ENCODE measurements at regions not wholly inside any gene's neighbourhood (a gene's known extent, or its start where the extent isn't known, plus 50 kb on each side); places are given as distances from the start of the nearest gene placed in this dataset.

DNA sequence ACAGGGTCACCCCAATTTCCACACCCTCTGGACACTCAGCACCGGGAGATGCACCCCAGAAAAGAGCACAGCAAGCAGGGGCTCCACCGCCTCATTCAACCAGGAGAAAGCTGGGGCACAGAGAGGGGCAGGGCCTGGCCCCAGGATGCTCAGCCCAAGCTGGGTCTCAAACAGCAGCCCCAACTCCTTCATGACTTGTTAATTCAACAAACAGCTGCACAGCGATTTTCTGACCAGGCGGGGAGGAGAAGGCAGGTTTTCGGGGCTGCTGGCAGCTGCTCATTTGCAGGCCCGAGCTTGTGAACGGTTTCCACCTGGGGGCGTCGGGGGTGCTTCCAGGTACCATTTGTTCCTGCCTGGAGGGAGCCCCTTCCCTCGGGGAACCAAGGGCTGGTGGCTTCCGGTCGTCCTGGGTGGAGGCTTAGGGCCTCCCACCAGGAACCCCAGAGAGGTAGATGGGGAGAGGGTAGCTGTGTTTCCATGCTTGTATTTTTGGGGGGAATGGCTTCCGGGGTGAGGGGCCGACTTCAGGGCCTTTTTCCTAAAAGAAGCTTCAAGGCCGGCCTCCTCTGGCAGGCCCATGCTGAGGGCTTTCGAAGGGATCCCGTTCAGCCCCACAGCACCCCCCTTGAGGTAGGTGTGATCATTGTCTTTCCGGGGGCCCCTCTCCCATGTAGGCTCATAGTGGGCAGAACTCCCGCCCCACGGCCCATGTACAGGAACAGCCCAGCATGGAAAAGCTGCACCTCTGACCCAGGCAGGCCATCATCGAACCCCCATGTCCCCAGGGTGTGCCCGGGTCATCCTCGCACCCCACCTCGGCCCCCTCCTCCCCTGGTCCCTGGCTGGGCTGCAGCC is 191.6 kb upstream of the GSE1 start:
- no peak for DNase-seq
- Histone ChIP-seq H3K27ac (peak overlapping the region; percentile 71 to 82 (median 73)), H3K9me3 (no peaks in the 10 kb centered on the region), H3K27me3 (no peaks in the 10 kb centered on the region), H3K4me1 (peaks cover 40 to 50% (median 48%) of the 10 kb centered on the region in 4 donors), H3K4me3 (no peak overlapping the region), H3K36me3 (no peaks in the 10 kb centered on the region)
- intact Hi-C loops (cut with DNase I; ENCODE audit: low total_unique reads): no loop called here
- 66 to 77% (median 71%) methylated on average over 19 to 24 of the region's 24 CpGs for WGBS, 5 donors
- TF ChIP-seq CTCF (IDR thresholded peaks at IDR 0.05) (no peak), POLR2AphosphoS5 (IDR thresholded peaks at IDR 0.05) (no peak), EP300 (IDR thresholded peaks at IDR 0.05) (no peak), POLR2A (IDR thresholded peaks at IDR 0.05) (no peak)

DNA sequence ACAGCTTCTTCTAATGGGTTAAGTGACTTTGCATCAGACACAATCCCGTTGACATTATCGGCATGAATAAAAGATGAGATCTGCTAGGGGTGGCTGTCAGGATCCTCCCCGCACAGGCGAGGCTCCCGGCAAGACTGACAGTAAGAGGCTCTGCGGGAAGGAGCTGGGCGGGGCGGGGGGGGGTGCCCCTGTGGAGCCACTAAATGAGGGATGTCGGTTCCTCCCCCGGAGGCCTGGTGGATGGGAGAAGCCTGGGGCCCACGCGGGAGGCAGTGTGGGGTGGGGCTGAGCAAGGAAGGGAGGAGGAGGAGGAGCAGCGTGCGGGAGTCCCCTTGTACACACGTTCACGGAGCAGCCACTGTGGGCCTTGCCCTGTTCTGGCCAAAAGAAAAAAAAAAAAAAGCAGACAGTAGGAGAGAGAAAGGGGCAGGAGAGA is 190.9 kb upstream of the GSE1 start:
- Histone ChIP-seq H3K27ac (peak overlapping the region; percentile 71 to 82 (median 73)), H3K4me3 (no peak overlapping the region), H3K27me3 (no peaks in the 10 kb centered on the region), H3K4me1 (peaks cover 40 to 49% (median 46%) of the 10 kb centered on the region in 4 donors), H3K36me3 (no peaks in the 10 kb centered on the region), H3K9me3 (no peaks in the 10 kb centered on the region)
- TF ChIP-seq CTCF (IDR thresholded peaks at IDR 0.05) (peak in 1 of 7 experiments; percentile 9), POLR2A (IDR thresholded peaks at IDR 0.05) (no peak)
- intact Hi-C loops (cut with DNase I; ENCODE audit: low total_unique reads): no loop called here
- 23 to 37% (median 35%) methylated on average over 15 to 16 of the region's 16 CpGs for WGBS, 5 donors
- peak; percentile 60 to 66 for DNase-seq

- 37 to 68% (median 47%) methylated on average over 16 to 23 of the region's 23 CpGs for WGBS, 5 donors
- no peak overlapping the region for H3K4me3 ChIP-seq
Measured at GRCh38 chr16:85422632-85423550, 190.2 kb upstream of the GSE1 start.

More at GRCh38 chr16:85422632-85423550, 190.2 kb upstream of the GSE1 start:
- no peaks in the 10 kb centered on the region for H3K27me3 ChIP-seq
- no peaks in the 10 kb centered on the region for H3K9me3 ChIP-seq
- TF ChIP-seq CTCF (IDR thresholded peaks at IDR 0.05): peak in 2 of 7 experiments; percentile 2 to 50
- no peak for TF ChIP-seq POLR2A (IDR thresholded peaks at IDR 0.05)
- TF ChIP-seq EP300 (IDR thresholded peaks at IDR 0.05): no peak
- TF ChIP-seq POLR2AphosphoS5 (IDR thresholded peaks at IDR 0.05): peak; percentile 20 to 69 (median 41)
- DNase-seq: peak; percentile 95 to 97
- H3K27ac ChIP-seq: peak overlapping the region; percentile 73 to 82 (median 75)
- H3K36me3 ChIP-seq: no peaks in the 10 kb centered on the region
- peaks cover 40 to 50% (median 47%) of the 10 kb centered on the region in 4 donors for H3K4me1 ChIP-seq
- intact Hi-C loops (cut with DNase I; ENCODE audit: low total_unique reads): no loop called here
